ENCODE measurements at regions not wholly inside any gene's neighbourhood (a gene's known extent, or its start where the extent isn't known, plus 50 kb on each side); places are given as distances from the start of the nearest gene placed in this dataset.

DNA sequence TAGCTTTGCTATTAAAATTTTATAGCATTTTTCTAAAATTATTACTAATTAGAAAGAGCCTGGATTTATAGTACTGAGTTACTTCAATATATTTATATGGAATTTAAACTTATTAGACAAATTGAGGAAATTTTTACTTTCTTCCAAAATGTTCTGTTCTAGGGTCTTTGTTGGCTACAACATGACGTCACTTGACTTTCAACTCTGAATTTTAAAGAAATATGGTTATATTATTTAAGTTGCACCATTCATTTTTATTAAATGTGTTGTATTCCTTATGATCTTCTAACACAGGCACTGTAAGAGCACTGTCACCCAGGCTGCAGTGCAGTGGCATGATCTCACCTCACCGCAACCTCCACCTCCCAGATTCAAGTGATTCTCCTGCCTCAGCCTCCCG is 119.4 kb upstream of the CYLC2 start:
- Mint-ChIP-seq H3K4me3 (no peak overlapping the region), H3K27me3 (no peaks in the 10 kb centered on the region), H3K36me3 (ENCODE audit: low read depth) (no peaks in the 10 kb centered on the region), H3K27ac (no peak overlapping the region), H3K9me3 (peaks cover 3% of the 10 kb centered on the region), H3K4me1 (ENCODE audit: low read depth) (no peaks in the 10 kb centered on the region)
- ChIA-PET CTCF (no interaction called here), POLR2A (no interaction called here)
- TF ChIP-seq, protein P1, sequence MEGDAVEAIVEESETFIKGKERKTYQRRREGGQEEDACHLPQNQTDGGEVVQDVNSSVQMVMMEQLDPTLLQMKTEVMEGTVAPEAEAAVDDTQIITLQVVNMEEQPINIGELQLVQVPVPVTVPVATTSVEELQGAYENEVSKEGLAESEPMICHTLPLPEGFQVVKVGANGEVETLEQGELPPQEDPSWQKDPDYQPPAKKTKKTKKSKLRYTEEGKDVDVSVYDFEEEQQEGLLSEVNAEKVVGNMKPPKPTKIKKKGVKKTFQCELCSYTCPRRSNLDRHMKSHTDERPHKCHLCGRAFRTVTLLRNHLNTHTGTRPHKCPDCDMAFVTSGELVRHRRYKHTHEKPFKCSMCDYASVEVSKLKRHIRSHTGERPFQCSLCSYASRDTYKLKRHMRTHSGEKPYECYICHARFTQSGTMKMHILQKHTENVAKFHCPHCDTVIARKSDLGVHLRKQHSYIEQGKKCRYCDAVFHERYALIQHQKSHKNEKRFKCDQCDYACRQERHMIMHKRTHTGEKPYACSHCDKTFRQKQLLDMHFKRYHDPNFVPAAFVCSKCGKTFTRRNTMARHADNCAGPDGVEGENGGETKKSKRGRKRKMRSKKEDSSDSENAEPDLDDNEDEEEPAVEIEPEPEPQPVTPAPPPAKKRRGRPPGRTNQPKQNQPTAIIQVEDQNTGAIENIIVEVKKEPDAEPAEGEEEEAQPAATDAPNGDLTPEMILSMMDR (IDR thresholded peaks at IDR 0.05) = no peak
- no peak for ATAC-seq
- intact Hi-C loops (cut with micrococcal nuclease) = no loop called here
- DNase-seq = no peak

GRCh38 chr9:102867488-102867887 is 127.6 kb upstream of the CYLC2 start:
- Mint-ChIP-seq H3K9me3 (peaks cover 6% of the 10 kb centered on the region), H3K4me1 (ENCODE audit: low read depth) (no peaks in the 10 kb centered on the region)

DNA sequence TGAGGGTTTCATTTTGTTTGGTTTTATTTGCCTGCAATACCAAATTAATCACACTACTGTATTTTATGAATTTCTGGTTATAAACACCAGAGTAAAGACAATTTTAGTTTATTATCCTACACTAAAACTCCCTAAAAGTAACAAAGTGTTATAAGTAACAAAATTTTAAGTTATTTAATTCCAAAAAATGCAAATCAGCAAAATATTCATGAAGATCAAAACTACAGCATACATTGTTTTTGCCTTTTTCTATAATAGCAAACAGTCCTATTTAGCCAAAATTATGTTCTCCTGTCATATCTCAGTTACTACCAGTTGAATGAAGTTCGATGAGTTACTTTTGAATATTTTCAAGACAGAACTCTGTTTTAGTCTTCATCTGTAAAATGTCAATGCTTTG is 132.7 kb upstream of the CYLC2 start:
- ChIA-PET POLR2A (no interaction called here), CTCF (no interaction called here)
- H3K27ac Mint-ChIP-seq = no peak overlapping the region
- no peaks in the 10 kb centered on the region for H3K36me3 Mint-ChIP-seq (ENCODE audit: low read depth)
- peaks cover 5% of the 10 kb centered on the region for H3K9me3 Mint-ChIP-seq
- H3K4me1 Mint-ChIP-seq (ENCODE audit: low read depth) = no peaks in the 10 kb centered on the region
- H3K4me3 Mint-ChIP-seq = no peak overlapping the region
- no peaks in the 10 kb centered on the region for H3K27me3 Mint-ChIP-seq
- no peak for DNase-seq
- no peak for ATAC-seq
- TF ChIP-seq, protein P1 (IDR thresholded peaks at IDR 0.05) = no peak
- intact Hi-C loops (cut with micrococcal nuclease) = no loop called here

More at GRCh38 chr9:102867488-102867887, 127.6 kb upstream of the CYLC2 start:
- intact Hi-C loops (cut with micrococcal nuclease) = no loop called here
- TF ChIP-seq, protein P1 (IDR thresholded peaks at IDR 0.05) = no peak
- DNase-seq = no peak
- H3K27me3 Mint-ChIP-seq = no peaks in the 10 kb centered on the region
- ChIA-PET POLR2A (no interaction called here), CTCF (no interaction called here)
- H3K36me3 Mint-ChIP-seq (ENCODE audit: low read depth) = no peaks in the 10 kb centered on the region
- no peak overlapping the region for H3K27ac Mint-ChIP-seq
- ATAC-seq = no peak
- H3K4me3 Mint-ChIP-seq = no peak overlapping the region

GRCh38 chr9:102855641-102856040 is 139.5 kb upstream of the CYLC2 start:
- intact Hi-C loops (cut with micrococcal nuclease) = no loop called here
- H3K27me3 Mint-ChIP-seq = no peaks in the 10 kb centered on the region
- ATAC-seq (no peak), DNase-seq (no peak)
- TF ChIP-seq, protein P1 (IDR thresholded peaks at IDR 0.05) = no peak
- ChIA-PET POLR2A (no interaction called here), CTCF (no interaction called here)
- peaks cover 5% of the 10 kb centered on the region for H3K9me3 Mint-ChIP-seq
- no peak overlapping the region for H3K27ac Mint-ChIP-seq
- H3K36me3 Mint-ChIP-seq (ENCODE audit: low read depth) = no peaks in the 10 kb centered on the region
- no peaks in the 10 kb centered on the region for H3K4me1 Mint-ChIP-seq (ENCODE audit: low read depth)
- H3K4me3 Mint-ChIP-seq = no peak overlapping the region

GRCh38 chr9:102845827-102846371 is 149.2 kb upstream of the CYLC2 start:
- Mint-ChIP-seq H3K4me3 (no peak overlapping the region), H3K36me3 (ENCODE audit: low read depth) (no peaks in the 10 kb centered on the region), H3K4me1 (ENCODE audit: low read depth) (no peaks in the 10 kb centered on the region), H3K27ac (no peak overlapping the region), H3K9me3 (peaks cover 11% of the 10 kb centered on the region), H3K27me3 (no peaks in the 10 kb centered on the region)
- no peak for ATAC-seq
- TF ChIP-seq, protein P1 (IDR thresholded peaks at IDR 0.05) = no peak
- no peak for DNase-seq
- ChIA-PET CTCF (no interaction called here), POLR2A (no interaction called here)
- intact Hi-C loops (cut with micrococcal nuclease) = no loop called here

All from activated CD8-positive, alpha-beta T cell treated with anti-CD3 and anti-CD28 coated beads for 36 hours (primary cell).